GM21619 (cell line): ENCODE measurements at regions not wholly inside any gene's neighbourhood (a gene's known extent, or its start where the extent isn't known, plus 50 kb on each side); places are given as distances from the start of the nearest gene placed in this dataset.
"Not testable (repeated sequence)": the region's sequence is repeated elsewhere in the genome, so short reads cannot be mapped to it uniquely, and the experiment has no call there.

Experiments
- ATAC-seq: cut with Tn5 transposase; IDR thresholded peaks from one replicate; pipeline ENCODE4 v1.9.1; 2021; ENCODE audit not compliant: unreplicated experiment

GRCh38 chr16:48057048-48057447, 98.7 kb downstream of the ABCC12 start:
- ATAC-seq = no peak

GRCh38 chr16:48054881-48055601, 100.8 kb downstream of the ABCC12 start:
- peak; percentile 65 for ATAC-seq

DNA sequence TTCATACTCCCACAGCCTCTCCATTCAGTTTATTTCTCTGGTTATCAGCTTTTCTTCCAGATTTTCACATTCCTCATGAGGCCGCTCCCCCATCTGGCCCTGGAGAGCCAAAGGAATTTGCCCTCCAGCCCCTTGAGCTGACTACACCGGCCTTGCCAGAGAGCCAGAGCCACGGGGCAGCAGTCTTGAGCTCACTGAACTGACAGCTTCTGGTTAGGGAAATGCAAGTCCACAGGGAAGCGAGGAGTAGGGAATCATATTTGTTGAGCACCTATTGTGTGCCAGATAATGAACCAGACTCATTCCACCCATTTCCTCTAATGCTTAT, 102.4 kb downstream of the ABCC12 start:
- ATAC-seq = no peak

GRCh38 chr16:48052731-48053417, 102.9 kb downstream of the ABCC12 start:
- no peak for ATAC-seq

- no peak for ATAC-seq
These were observed 104.9 kb downstream of the ABCC12 start for GRCh38 chr16:48050871-48051270.

DNA sequence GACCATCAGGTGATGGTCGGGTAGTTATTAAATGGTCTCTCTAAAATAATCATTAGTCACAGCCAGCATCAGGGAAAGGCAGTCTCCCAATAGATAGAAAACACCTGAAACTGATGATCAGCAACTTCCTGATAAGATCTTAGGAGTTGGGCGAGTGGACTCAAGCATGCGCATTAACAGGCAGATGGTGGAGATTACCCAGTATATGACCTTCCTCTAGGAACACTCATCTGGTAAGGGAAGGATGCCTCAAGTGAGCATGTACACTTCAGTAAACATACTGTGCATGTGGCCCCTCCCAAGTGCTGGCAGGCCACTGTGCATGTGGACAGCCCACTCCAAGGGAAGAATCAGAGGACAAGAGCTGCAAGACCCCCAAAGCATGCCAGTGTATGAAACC, 105.9 kb downstream of the ABCC12 start:
- no peak for ATAC-seq

DNA sequence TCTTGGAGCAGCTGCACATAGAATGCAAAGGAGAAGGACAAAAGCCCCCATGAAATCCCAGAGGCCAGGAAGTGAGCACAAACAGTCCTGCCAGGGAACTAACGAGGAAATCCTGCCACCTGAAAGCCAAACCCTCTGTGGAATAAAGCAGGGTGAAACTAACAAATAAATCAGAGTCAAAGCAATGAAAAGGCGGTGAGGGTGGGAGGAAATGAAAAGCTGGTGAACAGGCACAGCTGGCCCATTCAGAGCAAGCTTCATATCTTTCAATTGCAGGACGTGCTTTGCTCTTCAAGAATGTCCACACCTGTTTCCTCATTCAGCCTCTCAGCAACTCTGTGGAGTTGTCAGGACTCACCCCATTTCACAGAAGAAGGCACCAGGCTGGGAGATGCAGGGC, 108.1 kb downstream of the ABCC12 start:
- ATAC-seq = no peak

DNA sequence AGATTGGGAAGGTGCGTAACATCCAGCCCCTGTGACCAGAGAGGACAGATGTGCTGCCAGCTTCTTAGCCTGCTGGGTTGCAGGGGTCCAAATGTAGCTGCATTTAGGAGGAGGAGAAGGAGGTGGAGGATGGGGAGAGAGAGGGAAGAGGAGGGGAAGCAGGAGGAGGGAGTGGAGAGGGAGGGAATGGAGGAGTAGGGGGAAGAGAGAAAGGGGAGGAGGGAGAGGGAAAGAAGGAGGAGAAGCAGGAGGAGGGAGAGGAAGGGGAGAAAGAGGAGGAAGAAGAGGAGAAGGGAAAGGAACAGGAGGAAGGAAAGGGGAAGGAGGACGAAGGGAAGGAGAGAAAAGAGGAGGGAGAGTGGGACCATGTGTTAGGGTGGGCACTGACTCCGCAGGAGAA, 108.6 kb downstream of the ABCC12 start:
- ATAC-seq = no peak

GRCh38 chr16:48044117-48044516, 111.7 kb downstream of the ABCC12 start:
- no peak for ATAC-seq

GRCh38 chr16:48041981-48042421, 113.8 kb downstream of the ABCC12 start:
- ATAC-seq = no peak

GRCh38 chr16:48035142-48035541, 120.7 kb downstream of the ABCC12 start:
- ATAC-seq = no peak

- no peak for ATAC-seq
These were observed 124.9 kb downstream of the ABCC12 start for GRCh38 chr16:48030926-48031325.

DNA sequence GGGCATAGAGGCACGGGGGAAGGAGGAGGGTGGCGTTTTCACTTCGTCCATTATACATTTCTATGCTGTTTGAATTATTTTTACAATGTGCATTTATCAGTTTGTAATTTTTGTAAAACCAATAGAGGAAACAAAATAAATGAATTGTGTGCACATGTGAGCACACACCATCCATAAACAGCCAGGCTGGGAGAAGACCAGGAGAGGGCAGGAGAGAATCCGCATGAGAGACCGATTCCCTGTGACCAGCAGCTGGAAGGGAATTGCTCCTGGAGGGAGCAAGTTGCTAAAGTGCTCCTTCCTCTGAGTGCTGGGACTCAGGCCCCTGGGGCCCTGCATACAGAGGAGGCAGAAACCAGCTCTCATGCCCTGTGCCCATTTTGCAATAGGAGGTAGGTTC, 126.0 kb downstream of the ABCC12 start:
- no peak for ATAC-seq

- no peak for ATAC-seq
These were observed 130.4 kb downstream of the ABCC12 start for GRCh38 chr16:48025359-48025758.

GRCh38 chr16:48024042-48024441, 131.8 kb downstream of the ABCC12 start:
- ATAC-seq = no peak

DNA sequence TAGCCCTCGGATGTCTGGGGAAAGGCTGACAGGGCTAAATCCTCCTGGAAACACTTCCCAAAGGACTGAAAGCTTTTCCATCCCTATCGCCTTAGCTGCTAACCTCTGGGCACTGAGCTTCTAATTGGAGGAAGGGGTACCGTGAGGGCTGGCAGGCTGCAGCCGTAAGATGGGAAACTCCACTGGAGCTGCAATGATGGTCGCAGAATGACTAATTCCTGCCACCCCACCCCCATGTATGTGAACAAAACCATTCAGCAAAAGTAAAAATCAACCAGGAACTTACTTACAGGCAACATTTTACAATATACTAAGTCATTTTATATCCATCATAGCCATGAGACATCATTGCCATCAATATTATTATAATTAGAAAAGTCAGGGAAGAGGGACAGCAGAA, 133.3 kb downstream of the ABCC12 start:
- ATAC-seq = no peak

- ATAC-seq = not testable (repeated sequence)
These were observed 135.2 kb downstream of the ABCC12 start for GRCh38 chr16:48020617-48021016.

- no peak for ATAC-seq
These were observed 141.3 kb downstream of the ABCC12 start for GRCh38 chr16:48014349-48015135.

GRCh38 chr16:48013491-48013901, 142.3 kb downstream of the ABCC12 start:
- ATAC-seq = no peak

DNA sequence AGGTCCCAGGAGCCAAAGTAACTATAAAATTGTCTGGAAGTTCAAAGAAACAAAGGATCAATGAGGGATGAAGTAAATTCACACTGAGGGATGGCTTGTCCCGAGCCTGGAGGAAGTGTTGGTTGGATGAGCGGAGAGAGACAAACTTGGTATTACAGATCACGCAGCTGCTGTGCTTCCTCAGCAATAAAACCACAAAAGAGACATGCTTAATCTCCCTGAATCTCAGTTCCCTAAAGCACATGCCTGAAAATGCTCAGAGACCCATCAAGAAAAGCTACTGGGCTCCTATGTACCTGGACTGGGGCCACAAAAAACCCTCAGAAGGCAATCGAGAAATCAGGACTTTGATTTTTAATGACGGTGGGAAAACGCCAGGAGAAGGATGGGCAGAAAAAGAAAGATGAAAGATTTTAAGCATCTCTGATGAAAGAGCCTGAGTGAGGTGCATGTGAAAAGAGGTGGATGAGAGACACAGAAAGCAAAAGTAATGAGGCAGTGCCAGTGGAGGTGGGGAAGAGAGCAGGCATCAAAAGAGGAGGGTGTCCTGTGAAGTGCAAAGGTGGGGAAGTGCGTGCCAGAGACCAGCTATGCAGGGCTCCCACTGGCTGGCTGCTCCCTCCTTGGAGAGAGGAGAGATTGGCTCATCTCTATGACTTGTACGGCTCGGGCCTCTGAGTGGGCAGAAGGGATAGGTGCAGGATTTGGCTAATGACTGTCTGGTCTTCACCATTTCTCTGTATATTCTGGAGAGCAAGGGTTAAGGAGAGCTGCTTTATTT, 143.7 kb downstream of the ABCC12 start:
- ATAC-seq = no peak

- no peak for ATAC-seq
These were observed 144.3 kb downstream of the ABCC12 start for GRCh38 chr16:48011466-48011865.
